ENCODE measurements at regions not wholly inside any gene's neighbourhood (a gene's known extent, or its start where the extent isn't known, plus 50 kb on each side); places are given as distances from the start of the nearest gene placed in this dataset.
"Not testable (repeated sequence)": the region's sequence is repeated elsewhere in the genome, so short reads cannot be mapped to it uniquely, and the experiment has no call there.

- no peak for DNase-seq (ENCODE audit: low spot score)
Observed at GRCh38 chr13:71382285-71382684, 484.7 kb downstream of the DACH1 start.

GRCh38 chr13:71380191-71380590 lies 486.8 kb downstream of the DACH1 start:
- no peak for DNase-seq (ENCODE audit: low spot score)

GRCh38 chr13:71378961-71379905 lies 487.8 kb downstream of the DACH1 start:
- DNase-seq (ENCODE audit: low spot score): peak; percentile 2

- DNase-seq (ENCODE audit: low spot score): no peak
Observed at GRCh38 chr13:71374471-71375049, 492.4 kb downstream of the DACH1 start.

GRCh38 chr13:71368336-71368735 lies 498.7 kb downstream of the DACH1 start:
- no peak for DNase-seq (ENCODE audit: low spot score)

- no peak for DNase-seq (ENCODE audit: low spot score)
Observed at GRCh38 chr13:71360041-71360440, 507.0 kb downstream of the DACH1 start.

- DNase-seq (ENCODE audit: low spot score): no peak
Observed at GRCh38 chr13:71359641-71360040, 507.4 kb downstream of the DACH1 start.

GRCh38 chr13:71358218-71358617 lies 508.8 kb downstream of the DACH1 start:
- DNase-seq (ENCODE audit: low spot score): no peak

- DNase-seq (ENCODE audit: low spot score): no peak
Observed at GRCh38 chr13:71355010-71355409, 512.0 kb downstream of the DACH1 start.

GRCh38 chr13:71350886-71351285 lies 516.1 kb downstream of the DACH1 start:
- no peak for DNase-seq (ENCODE audit: low spot score)

GRCh38 chr13:71345856-71346255 lies 521.1 kb downstream of the DACH1 start:
- DNase-seq (ENCODE audit: low spot score): not testable (repeated sequence)

GRCh38 chr13:71339736-71340135 lies 527.3 kb downstream of the DACH1 start:
- no peak for DNase-seq (ENCODE audit: low spot score)

- no peak for DNase-seq (ENCODE audit: low spot score)
Observed at GRCh38 chr13:71339005-71339404, 528.0 kb downstream of the DACH1 start.

GRCh38 chr13:71338070-71338469 lies 528.9 kb downstream of the DACH1 start:
- no peak for DNase-seq (ENCODE audit: low spot score)

GRCh38 chr13:71327266-71327665 lies 539.7 kb downstream of the DACH1 start:
- no peak for DNase-seq (ENCODE audit: low spot score)

- DNase-seq (ENCODE audit: low spot score): no peak
Observed at GRCh38 chr13:71325556-71325955, 541.4 kb downstream of the DACH1 start.

- no peak for DNase-seq (ENCODE audit: low spot score)
Observed at GRCh38 chr13:71323266-71323665, 543.7 kb downstream of the DACH1 start.

- peak; percentile 5 for DNase-seq (ENCODE audit: low spot score)
Observed at GRCh38 chr13:71320452-71320851, 546.6 kb downstream of the DACH1 start.

GRCh38 chr13:71316792-71317363 lies 550.1 kb downstream of the DACH1 start:
- DNase-seq (ENCODE audit: low spot score): no peak

GRCh38 chr13:71312923-71313322 lies 554.1 kb downstream of the DACH1 start:
- DNase-seq (ENCODE audit: low spot score): no peak

- DNase-seq (ENCODE audit: low spot score): no peak
Observed at GRCh38 chr13:71309905-71310304, 557.1 kb downstream of the DACH1 start.

- DNase-seq (ENCODE audit: low spot score): no peak
Observed at GRCh38 chr13:71306821-71307220, 560.2 kb downstream of the DACH1 start.

GRCh38 chr13:71304861-71305260 lies 562.1 kb downstream of the DACH1 start:
- DNase-seq (ENCODE audit: low spot score): no peak

Measured in AG08396 (cell line).